ENCODE measurements at regions not wholly inside any gene's neighbourhood (a gene's known extent, or its start where the extent isn't known, plus 50 kb on each side); places are given as distances from the start of the nearest gene placed in this dataset.
"Not testable (repeated sequence)": the region's sequence is repeated elsewhere in the genome, so short reads cannot be mapped to it uniquely, and the experiment has no call there.

- TF ChIP-seq POLR2AphosphoS5, POLR2A (IDR thresholded peaks at IDR 0.05; ENCODE audit: low read depth, low read length): not testable (repeated sequence)
These were observed 130.8 kb downstream of the CCDC71L start for GRCh38 chr7:106530183-106530582.

Data from GM12891 (cell line).